K562 (cell line): ENCODE measurements at regions not wholly inside any gene's neighbourhood (a gene's known extent, or its start where the extent isn't known, plus 50 kb on each side); places are given as distances from the start of the nearest gene placed in this dataset.

Experiments
- DNMT1 ChIP-seq: fragments of 450-650 bp; IDR thresholded peaks from 2 replicates; pipeline ENCODE4 v1.6.1; 2016; ENCODE audit warnings: antibody characterized with exemption, mild to moderate bottlenecking
- ELF1 ChIP-seq: fragments of 200-800 bp; sonication (Bioruptor generic); IDR thresholded peaks from 2 replicates; pipeline ENCODE4 v1.6.1; 2016; ENCODE audit warnings: missing genetic modification characterization, missing compliant biosample characterization
- NFRKB ChIP-seq: fragments of 450-650 bp; IDR thresholded peaks from 2 replicates; pipeline ENCODE4 v1.6.1; 2016; ENCODE audit warnings: low read depth
- PTBP1 ChIP-seq: fragments of 200-400 bp; formaldehyde crosslinking; IDR thresholded peaks from 2 replicates; pipeline ENCODE4 v1.6.1; 2017; ENCODE audit warnings: low read depth, low read length
- TGIF2 ChIP-seq: sonication (generic); formaldehyde crosslinking; IDR thresholded peaks from 2 replicates; pipeline ENCODE4 v1.8.1; 2022; ENCODE audit warnings: mild to moderate bottlenecking, missing genetic modification reagents, moderate library complexity
- TOE1 ChIP-seq, 2 experiments: fragments of 450-650 bp in 1 of 2; sonication (generic) in 1 of 2; formaldehyde crosslinking in 1 of 2; IDR thresholded peaks; 2 replicates each; pipeline versions ENCODE4 v1.7.1 to v1.8.0; 2016 to 2022; ENCODE audit warnings: borderline replicate concordance in 2 of 2, mild to moderate bottlenecking in 2 of 2, antibody characterized with exemption in 1 of 2, inconsistent platforms in 1 of 2, low read depth in 1 of 2, missing genetic modification reagents in 1 of 2, moderate library complexity in 1 of 2
- ZBTB1 ChIP-seq: sonication (generic); formaldehyde crosslinking; IDR thresholded peaks from 2 replicates; pipeline ENCODE4 v1.8.1; 2023; ENCODE audit warnings: missing genetic modification reagents, low read depth, mild to moderate bottlenecking, borderline replicate concordance
- ZNF175 ChIP-seq: fragments of 200-800 bp; sonication (Bioruptor generic); IDR thresholded peaks from 2 replicates; pipeline ENCODE4 v1.6.1; 2016; ENCODE audit warnings: low read depth, mild to moderate bottlenecking, missing genetic modification characterization, missing compliant biosample characterization
- ZNF354B ChIP-seq: fragments of 250-450 bp; sonication (Bioruptor Pico); IDR thresholded peaks from 2 replicates; pipeline ENCODE4 v1.4.0; 2020
- ZNF609 ChIP-seq: sonication (generic); formaldehyde crosslinking; IDR thresholded peaks from 2 replicates; pipeline ENCODE4 v1.8.1; 2023; ENCODE audit warnings: missing genetic modification reagents, mild to moderate bottlenecking, borderline replicate concordance

- no peak for TF ChIP-seq ZNF609 (CRISPR knock-in tag)
- TF ChIP-seq ZNF354B (CRISPR knock-in tag): no peak
- TF ChIP-seq ZBTB1 (CRISPR knock-in tag): no peak
- TF ChIP-seq TOE1 (IDR thresholded peaks at IDR 0.05; ENCODE audit: borderline replicate concordance): no peak
- no peak for TF ChIP-seq TOE1 (CRISPR knock-in tag; IDR thresholded peaks at IDR 0.05; ENCODE audit: borderline replicate concordance, low read depth)
- no peak for TF ChIP-seq PTBP1
- no peak for TF ChIP-seq DNMT1
- TF ChIP-seq ZNF175: no peak
- no peak for TF ChIP-seq NFRKB
- no peak for TF ChIP-seq TGIF2
- TF ChIP-seq ELF1: no peak
Measured at GRCh38 chr14:106651016-106651415, 1124.6 kb downstream of the TMEM121 start (continued).
